Epithelial cell of esophagus (primary cell): ENCODE measurements at regions not wholly inside any gene's neighbourhood (a gene's known extent, or its start where the extent isn't known, plus 50 kb on each side); places are given as distances from the start of the nearest gene placed in this dataset.

ENCODE experiments used
- DNase-seq: peaks from one replicate; pipeline ENCODE4 v3.0.0; 2010; ENCODE audit warnings: low read depth
- H3K4me3 ChIP-seq: 2 replicates; pipeline ENCODE4 v1.5.1; 2011; ENCODE audit warnings: mild to moderate bottlenecking, low read length, control low read depth
- TF ChIP-seq, protein P1 (sequence below): IDR thresholded peaks from 2 replicates; pipeline ENCODE4 v1.5.1; 2011; ENCODE audit warnings: low read depth, mild to moderate bottlenecking, low read length, control low read depth, inconsistent platforms; ENCODE audit not compliant: insufficient read depth; ENCODE audit errors: missing control alignments

DNA sequence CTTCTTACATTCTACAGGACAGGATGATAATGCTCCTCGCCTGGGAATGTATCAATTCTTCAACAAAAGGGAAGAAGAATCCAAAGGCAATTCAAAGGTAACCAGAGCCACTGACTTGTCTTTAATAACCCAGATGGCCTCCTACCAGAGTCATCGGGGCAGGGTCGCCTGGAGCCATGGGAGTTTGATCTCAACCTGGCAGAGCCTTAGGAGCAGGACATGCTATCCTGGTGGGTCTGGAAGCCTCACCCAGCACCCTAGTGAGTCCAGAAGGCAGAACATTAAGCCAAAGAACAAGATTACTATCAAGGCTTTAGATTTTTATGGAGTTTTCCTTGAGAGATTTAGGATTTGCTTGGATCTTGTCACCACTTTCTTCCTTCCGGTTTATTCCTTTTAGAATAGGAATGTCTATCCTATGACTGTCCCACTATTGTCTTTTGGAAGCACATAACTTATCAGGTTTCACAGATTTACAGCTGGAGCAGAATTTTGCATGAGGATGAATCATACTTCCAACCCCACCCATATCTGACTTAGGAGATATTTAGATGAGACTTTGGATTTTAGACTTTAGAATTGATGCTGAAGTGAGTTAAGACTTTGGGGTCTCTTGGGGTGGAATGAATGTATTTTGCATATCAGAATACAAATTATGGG is 330.3 kb upstream of the GOLIM4 start:
- TF ChIP-seq, protein P1, sequence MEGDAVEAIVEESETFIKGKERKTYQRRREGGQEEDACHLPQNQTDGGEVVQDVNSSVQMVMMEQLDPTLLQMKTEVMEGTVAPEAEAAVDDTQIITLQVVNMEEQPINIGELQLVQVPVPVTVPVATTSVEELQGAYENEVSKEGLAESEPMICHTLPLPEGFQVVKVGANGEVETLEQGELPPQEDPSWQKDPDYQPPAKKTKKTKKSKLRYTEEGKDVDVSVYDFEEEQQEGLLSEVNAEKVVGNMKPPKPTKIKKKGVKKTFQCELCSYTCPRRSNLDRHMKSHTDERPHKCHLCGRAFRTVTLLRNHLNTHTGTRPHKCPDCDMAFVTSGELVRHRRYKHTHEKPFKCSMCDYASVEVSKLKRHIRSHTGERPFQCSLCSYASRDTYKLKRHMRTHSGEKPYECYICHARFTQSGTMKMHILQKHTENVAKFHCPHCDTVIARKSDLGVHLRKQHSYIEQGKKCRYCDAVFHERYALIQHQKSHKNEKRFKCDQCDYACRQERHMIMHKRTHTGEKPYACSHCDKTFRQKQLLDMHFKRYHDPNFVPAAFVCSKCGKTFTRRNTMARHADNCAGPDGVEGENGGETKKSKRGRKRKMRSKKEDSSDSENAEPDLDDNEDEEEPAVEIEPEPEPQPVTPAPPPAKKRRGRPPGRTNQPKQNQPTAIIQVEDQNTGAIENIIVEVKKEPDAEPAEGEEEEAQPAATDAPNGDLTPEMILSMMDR, result no peak
- peak; percentile 8 for DNase-seq
- no peak overlapping the region for H3K4me3 ChIP-seq

DNA sequence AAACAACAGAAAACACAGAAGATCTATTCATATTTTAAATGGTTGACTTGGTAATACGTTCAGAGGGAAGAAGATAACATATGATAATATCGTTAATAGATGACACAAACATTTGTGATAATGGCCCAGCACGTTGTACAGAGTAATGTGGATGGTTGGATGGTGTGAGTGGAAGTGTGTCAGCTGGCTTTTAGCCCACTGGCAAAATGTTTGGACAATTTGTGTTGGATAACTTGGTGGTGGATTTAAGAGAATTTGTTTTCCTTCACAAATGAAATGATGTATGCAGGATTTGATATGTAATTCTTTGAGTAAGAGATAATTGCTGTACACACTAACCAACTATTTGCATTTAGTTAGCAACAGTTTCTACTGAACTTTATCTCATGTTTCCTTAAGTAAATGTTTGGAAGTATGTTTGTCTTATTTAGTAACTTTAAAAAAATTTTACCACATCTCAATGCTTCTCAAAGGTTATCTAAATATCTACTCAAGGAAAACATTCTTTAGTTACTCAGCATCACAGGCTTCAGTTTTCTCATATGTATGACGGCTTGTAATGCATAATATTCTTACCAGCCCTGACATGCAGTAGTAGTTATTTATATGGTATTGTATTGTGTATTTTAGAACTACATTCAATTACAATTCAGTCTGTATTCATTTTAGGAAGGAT is 328.5 kb upstream of the GOLIM4 start:
- no peak overlapping the region for H3K4me3 ChIP-seq
- TF ChIP-seq, protein P1, result no peak
- DNase-seq, result no peak

DNA sequence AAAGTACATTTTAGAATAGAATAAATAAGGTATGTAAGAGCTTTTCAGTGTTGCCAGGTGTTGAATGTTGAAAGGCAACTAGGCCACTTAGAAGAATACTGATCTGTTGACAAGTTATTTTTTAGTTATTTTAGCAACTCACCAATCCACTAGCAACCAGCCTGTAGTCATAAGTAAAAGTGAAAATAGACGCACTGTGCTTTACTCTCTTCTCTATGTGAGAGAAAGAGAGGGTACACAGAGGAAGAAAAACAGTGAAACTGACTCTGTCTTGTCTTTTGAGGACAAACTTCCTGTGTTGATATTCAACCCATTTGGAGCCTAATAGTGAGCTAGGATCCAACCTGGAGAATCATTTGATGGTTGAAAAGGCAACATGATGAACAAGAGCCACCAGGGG is 327.1 kb upstream of the GOLIM4 start:
- TF ChIP-seq, protein P1, result no peak
- no peak for DNase-seq
- H3K4me3 ChIP-seq, result no peak overlapping the region

DNA sequence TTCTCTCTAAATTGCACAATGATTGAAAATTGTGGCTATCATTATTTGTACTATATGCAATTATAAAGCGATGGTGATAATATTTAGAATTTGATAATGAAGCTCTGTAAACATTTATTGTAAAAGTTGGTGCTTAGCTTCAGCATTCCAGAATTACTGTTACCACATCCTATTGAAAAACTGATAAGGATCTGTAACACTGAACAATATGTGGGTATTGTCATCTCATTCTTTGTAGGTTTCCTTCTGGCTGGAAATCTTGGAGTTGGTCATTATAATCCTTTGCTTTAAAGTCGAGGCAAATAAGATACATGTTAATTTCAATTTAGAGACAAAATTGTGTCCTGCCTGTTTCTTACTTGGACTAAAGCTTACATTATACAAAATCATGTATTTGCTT is 323.4 kb upstream of the GOLIM4 start:
- DNase-seq, result no peak
- H3K4me3 ChIP-seq, result no peak overlapping the region
- TF ChIP-seq, protein P1, result no peak

DNA sequence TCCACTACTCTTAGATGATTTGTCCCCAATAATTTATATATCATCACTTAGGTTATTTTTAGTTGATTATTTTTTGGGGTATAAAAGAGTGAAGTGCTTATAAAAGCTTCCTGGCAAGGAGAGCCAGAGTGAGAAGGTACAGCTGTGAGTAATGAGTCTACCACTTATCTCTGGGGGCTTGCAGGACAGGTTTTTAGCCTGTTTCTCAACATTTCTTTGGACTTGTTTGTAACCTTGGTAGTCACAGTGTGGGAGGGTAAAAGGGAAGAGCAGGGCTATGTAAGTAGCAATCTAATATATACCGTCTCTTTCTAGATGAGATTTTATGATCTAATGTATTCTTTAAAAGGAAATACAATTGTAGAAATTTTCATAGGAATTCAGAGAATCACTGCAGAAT is 321.3 kb upstream of the GOLIM4 start:
- peak; percentile 81 for DNase-seq
- TF ChIP-seq, protein P1, result no peak

DNA sequence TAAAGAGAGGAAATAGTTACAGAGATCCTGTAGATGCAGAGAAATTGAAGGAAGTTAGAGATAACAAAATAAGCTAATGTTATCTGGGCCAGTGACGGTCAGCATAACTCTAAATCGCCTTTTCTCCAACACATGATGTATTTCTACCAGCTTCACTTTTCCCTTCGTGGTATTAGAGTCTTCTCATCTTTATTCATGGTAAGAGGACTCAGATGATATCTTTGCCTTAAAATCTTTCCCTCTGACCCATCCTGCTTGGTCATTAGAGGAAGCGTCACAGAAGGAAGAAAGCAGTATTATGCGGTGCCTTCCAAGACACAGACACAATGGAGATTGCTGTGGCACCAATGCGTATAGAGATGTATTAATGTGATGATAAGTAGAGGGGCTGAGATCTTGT is 320.7 kb upstream of the GOLIM4 start:
- TF ChIP-seq, protein P1, result no peak
- DNase-seq, result no peak
- H3K4me3 ChIP-seq, result no peak overlapping the region

More for the DNA sequence above, 321.3 kb upstream of the GOLIM4 start:
- H3K4me3 ChIP-seq, result no peak overlapping the region

DNA sequence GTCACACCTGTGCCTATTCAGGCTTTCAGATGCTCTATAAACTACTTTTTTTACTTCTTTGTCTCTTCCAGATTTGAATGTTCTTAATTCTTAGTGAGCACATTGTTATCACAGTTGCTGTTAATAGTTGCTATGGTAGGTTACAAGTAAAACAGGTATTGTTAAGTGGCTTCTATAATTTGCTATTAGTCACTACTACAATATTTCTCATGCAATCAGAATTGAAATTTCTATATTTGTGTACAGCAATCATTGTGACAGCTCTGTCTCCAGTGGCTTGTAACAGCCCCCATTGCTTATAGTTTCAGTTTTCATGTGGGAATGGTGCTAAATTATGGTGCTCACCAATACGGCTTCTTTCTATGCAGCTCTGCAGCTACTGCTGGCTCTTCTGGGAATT is 318.4 kb upstream of the GOLIM4 start:
- peak; percentile 15 for DNase-seq
- TF ChIP-seq, protein P1, result no peak
- H3K4me3 ChIP-seq, result no peak overlapping the region
